NT2/D1 (cell line): ENCODE measurements at regions not wholly inside any gene's neighbourhood (a gene's known extent, or its start where the extent isn't known, plus 50 kb on each side); places are given as distances from the start of the nearest gene placed in this dataset.

ENCODE experiments used
- DNase-seq: peaks from one replicate; pipeline ENCODE4 v3.0.0-alpha.2; 2011; ENCODE audit warnings: low read depth, low spot score
- H3K27me3 ChIP-seq: 2 replicates; pipeline ENCODE4 v1.6.0; 2011; ENCODE audit warnings: mild to moderate bottlenecking; ENCODE audit not compliant: insufficient read length, insufficient read depth
- H3K36me3 ChIP-seq: 2 replicates; pipeline ENCODE4 v1.6.1; 2011; ENCODE audit warnings: mild to moderate bottlenecking, low read length, mixed read lengths; ENCODE audit not compliant: insufficient read depth, insufficient read length
- H3K4me1 ChIP-seq: 2 replicates; pipeline ENCODE4 v1.5.1; 2011; ENCODE audit not compliant: insufficient read depth, insufficient read length
- H3K4me3 ChIP-seq: 2 replicates; pipeline ENCODE4 v1.5.1; 2011; ENCODE audit warnings: low read depth; ENCODE audit not compliant: insufficient read length
- H3K9ac ChIP-seq: 2 replicates; pipeline ENCODE4 v1.6.0; 2011; ENCODE audit warnings: low read depth; ENCODE audit not compliant: insufficient read length
- H3K9me3 ChIP-seq: 2 replicates; pipeline ENCODE4 v1.5.1; 2011; ENCODE audit warnings: mild to moderate bottlenecking, low read length; ENCODE audit not compliant: insufficient read depth
- SUZ12 ChIP-seq: IDR thresholded peaks from 2 replicates; pipeline ENCODE4 v1.6.1; 2011; ENCODE audit not compliant: insufficient read length, insufficient read depth; ENCODE audit errors: extremely low read depth
- YY1 ChIP-seq: IDR thresholded peaks from 2 replicates; pipeline ENCODE4 v1.6.1; 2011; ENCODE audit not compliant: insufficient read length, insufficient read depth
- ZNF274 ChIP-seq: IDR thresholded peaks from 2 replicates; pipeline ENCODE4 v1.6.1; 2011; ENCODE audit warnings: mild to moderate bottlenecking, low read depth, low read length

DNA sequence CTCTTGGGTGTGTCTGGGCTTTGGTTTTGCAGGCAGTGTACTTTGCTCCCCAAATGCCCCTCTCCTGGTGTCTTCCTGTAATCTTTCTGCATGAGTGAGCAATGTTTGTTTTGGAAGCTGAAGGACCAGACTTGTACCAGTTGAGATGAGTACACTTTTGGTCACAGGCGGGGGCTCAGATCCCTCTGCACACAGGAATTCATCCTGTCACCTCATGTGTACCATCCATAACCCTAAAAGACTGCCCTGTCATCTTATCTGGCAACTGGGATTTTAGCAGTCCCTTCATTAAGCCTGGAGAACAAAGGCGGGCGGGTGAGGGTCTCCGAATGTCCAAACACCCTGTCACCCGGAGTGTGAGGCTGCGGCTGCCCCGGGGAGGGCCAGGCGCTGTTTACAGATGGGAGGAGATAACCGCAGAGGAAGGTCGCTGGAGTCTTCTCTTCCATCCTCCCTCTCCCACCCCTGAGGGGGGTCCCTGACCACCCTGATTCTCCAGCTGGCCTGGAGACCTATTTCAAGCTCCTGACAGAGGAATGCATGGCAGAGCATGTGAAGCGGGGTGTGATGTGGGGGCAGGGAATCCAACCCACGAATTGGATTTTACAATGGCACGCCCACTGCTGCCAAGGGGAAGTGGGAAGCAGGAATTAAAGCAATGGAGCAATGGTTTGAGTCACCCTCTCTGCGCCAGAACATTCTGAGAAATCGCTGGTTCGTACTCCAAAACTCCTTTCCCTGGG lies 158.2 kb upstream of the MYCN start:
- TF ChIP-seq ZNF274 (no peak), SUZ12 (no peak), YY1 (no peak)
- H3K27me3 ChIP-seq: no peaks in the 10 kb centered on the region

GRCh38 chr2:15782769-15783294 lies 157.5 kb upstream of the MYCN start:
- H3K9me3 ChIP-seq: no peaks in the 10 kb centered on the region
- no peaks in the 10 kb centered on the region for H3K4me1 ChIP-seq
- no peaks in the 10 kb centered on the region for H3K36me3 ChIP-seq
- no peak overlapping the region for H3K4me3 ChIP-seq
- H3K27me3 ChIP-seq: no peaks in the 10 kb centered on the region
- no peak for DNase-seq
- H3K9ac ChIP-seq: no peak overlapping the region
- TF ChIP-seq SUZ12: no peak
- TF ChIP-seq YY1: no peak
- no peak for TF ChIP-seq ZNF274

More for the DNA sequence above, 158.2 kb upstream of the MYCN start:
- Histone ChIP-seq H3K4me3 (no peak overlapping the region), H3K36me3 (no peaks in the 10 kb centered on the region), H3K9me3 (no peaks in the 10 kb centered on the region), H3K9ac (no peak overlapping the region), H3K4me1 (no peaks in the 10 kb centered on the region)
- no peak for DNase-seq

GRCh38 chr2:15783489-15783888 lies 156.9 kb upstream of the MYCN start:
- H3K4me1 ChIP-seq: no peaks in the 10 kb centered on the region
- H3K9me3 ChIP-seq: no peaks in the 10 kb centered on the region
- H3K9ac ChIP-seq: no peak overlapping the region
- no peak for TF ChIP-seq SUZ12
- no peak for TF ChIP-seq ZNF274
- no peak for TF ChIP-seq YY1
- no peaks in the 10 kb centered on the region for H3K36me3 ChIP-seq
- H3K4me3 ChIP-seq: no peak overlapping the region
- H3K27me3 ChIP-seq: no peaks in the 10 kb centered on the region
- no peak for DNase-seq

DNA sequence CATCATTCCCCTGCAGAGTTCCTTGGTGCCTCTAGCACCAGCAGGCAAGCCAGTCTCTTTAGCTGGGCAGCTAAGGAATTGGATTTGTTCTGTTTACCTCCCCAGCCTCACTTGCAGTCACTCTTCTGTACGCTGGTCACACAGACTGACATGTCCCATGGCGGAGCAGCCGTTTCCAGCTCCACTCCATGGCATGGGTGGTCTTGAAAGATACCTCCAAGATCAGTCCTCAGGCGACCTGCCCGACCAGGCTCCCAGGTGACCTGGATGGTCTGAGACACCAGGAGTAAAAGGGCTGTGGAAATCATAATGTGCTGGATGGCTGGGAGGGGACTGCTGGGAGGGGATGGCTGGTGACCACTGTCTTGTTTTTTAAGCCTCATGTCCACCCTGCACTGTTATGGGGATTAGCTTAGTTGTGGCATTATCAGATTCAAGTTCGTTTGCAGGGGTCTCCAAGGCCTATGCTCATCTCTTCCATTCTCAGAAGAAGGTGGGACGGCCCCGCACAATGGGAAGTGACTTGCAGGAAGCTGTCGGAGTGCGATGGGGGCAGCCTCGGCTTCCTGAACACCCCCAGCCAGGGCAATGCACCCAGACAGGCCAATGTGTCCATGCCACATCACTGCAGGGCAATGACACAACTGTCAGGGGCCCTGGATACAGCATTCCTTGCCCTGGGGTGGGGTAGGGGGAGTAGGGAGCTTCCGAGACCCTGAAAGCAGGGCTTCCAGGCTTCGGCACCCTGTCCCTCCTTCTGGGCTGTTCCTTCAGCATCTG lies 156.1 kb upstream of the MYCN start:
- DNase-seq: no peak
- no peaks in the 10 kb centered on the region for H3K9me3 ChIP-seq
- no peaks in the 10 kb centered on the region for H3K27me3 ChIP-seq
- TF ChIP-seq SUZ12 (no peak), YY1 (no peak), ZNF274 (no peak)
- no peaks in the 10 kb centered on the region for H3K4me1 ChIP-seq
- no peak overlapping the region for H3K9ac ChIP-seq
- no peaks in the 10 kb centered on the region for H3K36me3 ChIP-seq
- H3K4me3 ChIP-seq: no peak overlapping the region

DNA sequence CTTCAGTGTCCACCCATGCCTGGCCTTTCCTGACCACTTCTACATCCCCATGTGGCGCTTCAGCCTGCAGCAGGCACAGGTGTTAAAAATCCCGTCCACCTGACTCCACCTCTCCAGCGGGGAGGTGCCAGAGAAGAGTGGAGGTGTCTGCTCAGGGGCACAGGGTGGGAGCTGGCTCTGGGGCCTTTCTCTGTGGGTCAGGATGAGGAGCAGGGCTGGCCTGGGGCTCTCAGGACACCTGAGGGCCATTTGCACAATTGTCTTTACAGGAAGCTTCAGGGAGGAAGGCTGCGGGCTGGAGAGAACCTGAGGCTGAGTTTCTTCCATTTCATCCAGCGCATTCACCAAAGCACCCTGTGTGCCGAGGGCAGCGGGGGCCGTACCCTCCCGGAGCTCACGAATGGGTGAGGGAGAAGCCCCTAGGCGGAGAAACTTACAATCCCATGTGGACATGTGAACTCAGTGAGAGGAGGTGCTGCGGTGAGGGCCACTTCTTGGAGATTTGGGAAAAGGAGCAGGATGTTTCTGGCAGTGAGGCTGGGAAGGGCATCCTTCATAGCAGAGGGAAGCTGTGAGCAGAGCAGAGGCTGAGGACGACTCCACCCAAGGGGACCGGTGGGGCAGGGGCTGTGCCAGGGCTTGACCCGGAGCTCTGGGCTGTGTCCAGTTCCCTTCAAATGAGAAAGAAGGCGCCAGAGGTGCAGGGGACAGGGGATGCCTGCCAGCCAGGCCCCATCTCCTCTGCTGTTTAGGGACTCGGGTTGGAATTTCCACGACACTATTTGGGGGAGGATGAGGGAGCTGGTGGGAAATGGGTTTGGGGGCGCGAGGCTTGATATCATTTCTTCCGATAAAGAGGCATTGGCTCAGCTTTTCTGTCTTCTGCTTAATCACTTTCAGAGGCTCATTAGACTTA lies 155.2 kb upstream of the MYCN start:
- H3K4me3 ChIP-seq: no peak overlapping the region
- no peaks in the 10 kb centered on the region for H3K27me3 ChIP-seq
- no peaks in the 10 kb centered on the region for H3K9me3 ChIP-seq
- no peaks in the 10 kb centered on the region for H3K36me3 ChIP-seq
- H3K4me1 ChIP-seq: no peaks in the 10 kb centered on the region
- TF ChIP-seq YY1: no peak
- no peak for TF ChIP-seq ZNF274
- no peak for TF ChIP-seq SUZ12
- no peak for DNase-seq
- H3K9ac ChIP-seq: no peak overlapping the region

DNA sequence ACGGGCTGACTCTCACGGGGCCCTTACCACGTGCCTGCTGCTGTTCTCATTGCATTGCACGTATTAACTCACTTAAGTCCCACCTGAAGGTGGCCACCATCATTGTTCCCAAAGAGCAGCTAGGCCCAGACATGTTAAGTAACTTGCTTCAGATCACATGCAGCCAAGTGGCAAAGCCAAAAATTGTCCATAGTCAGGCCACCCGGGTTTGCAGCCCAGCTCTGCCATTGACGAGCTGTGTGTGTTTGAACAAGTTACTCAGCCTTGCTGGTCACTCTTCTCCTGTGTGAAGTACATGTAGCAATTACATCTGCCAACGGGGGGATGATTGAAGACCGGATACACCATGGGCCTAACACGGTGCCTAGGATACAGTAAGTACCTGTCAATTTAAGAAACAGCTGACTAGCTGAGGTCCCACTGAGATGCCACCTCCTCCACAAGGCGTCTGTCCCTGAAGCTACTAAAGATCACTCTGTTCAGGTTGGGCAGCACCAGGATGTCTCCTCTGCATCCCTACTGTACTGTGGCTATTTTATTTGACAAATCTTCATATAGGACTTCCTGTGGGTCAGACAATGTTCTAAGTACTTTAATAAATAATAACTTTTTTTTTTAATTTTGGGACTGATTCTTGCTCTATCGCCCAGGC lies 154.2 kb upstream of the MYCN start:
- Histone ChIP-seq H3K9ac (no peak overlapping the region), H3K9me3 (no peaks in the 10 kb centered on the region), H3K4me3 (no peak overlapping the region), H3K27me3 (no peaks in the 10 kb centered on the region), H3K4me1 (no peaks in the 10 kb centered on the region), H3K36me3 (no peaks in the 10 kb centered on the region)
- no peak for DNase-seq
- TF ChIP-seq ZNF274: no peak
- no peak for TF ChIP-seq SUZ12
- no peak for TF ChIP-seq YY1
